ENCODE measurements at regions not wholly inside any gene's neighbourhood (a gene's known extent, or its start where the extent isn't known, plus 50 kb on each side); places are given as distances from the start of the nearest gene placed in this dataset.

- no peak for TF ChIP-seq REST (IDR thresholded peaks at IDR 0.05)
- no peak for TF ChIP-seq JUND (IDR thresholded peaks at IDR 0.05)
Measured at GRCh38 chr2:7127156-7127555, 209.9 kb downstream of the RNF144A start (continued).

DNA sequence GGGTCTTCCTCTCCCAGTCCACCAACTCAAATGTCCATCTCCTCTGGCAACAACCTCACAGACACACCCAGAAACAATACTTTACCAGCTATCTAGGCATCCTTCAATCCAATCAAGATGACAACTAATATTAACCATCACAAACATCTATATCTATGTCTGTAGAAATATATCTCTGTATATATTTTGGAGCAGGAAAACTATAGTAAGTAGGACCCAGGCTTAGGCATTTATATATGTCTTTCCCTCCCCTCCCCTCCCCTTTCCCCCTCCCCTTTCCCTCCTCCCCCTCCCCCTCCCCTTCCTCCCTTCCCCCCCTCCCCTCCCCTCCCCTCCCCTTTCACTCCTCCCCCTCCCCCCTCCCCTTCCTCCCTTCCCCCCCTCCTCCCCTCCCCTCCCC lies 210.5 kb downstream of the RNF144A start:
- no peaks in the 10 kb centered on the region for H3K27me3 ChIP-seq (ENCODE audit: control insufficient read depth in 4 of 4, insufficient read depth in 4 of 4, low read length in 3 of 4)
- H3K9ac ChIP-seq (ENCODE audit: low read depth in 1 of 2, low read length in 2 of 2): no peak overlapping the region
- H3K4me3 ChIP-seq (ENCODE audit: low read depth in 1 of 3, low read length in 3 of 3): no peak overlapping the region
- H3K9me3 ChIP-seq (ENCODE audit: control insufficient read depth in 4 of 4, low read length in 3 of 4): no peaks in the 10 kb centered on the region
- DNase-seq (ENCODE audit: low spot score): no peak
- TF ChIP-seq REST (IDR thresholded peaks at IDR 0.05) (no peak), ZBTB33 (IDR thresholded peaks at IDR 0.05) (no peak), JUND (IDR thresholded peaks at IDR 0.05) (no peak), GABPA (IDR thresholded peaks at IDR 0.05 in 1 of 2, conservative IDR thresholded peaks at IDR 0.05 in 1 of 2) (no peak), ATF3 (IDR thresholded peaks at IDR 0.05) (no peak), RAD21 (IDR thresholded peaks at IDR 0.05) (no peak), HNF4G (IDR thresholded peaks at IDR 0.05) (no peak), HNF4A (conservative IDR thresholded peaks at IDR 0.05) (no peak), YY1 (IDR thresholded peaks at IDR 0.05) (no peak), CTCF (IDR thresholded peaks at IDR 0.05; ENCODE audit: low read depth, low read length, missing input control) (no peak), RXRA (IDR thresholded peaks at IDR 0.05) (no peak), FOXA1 (IDR thresholded peaks at IDR 0.05) (no peak), TAF1 (conservative IDR thresholded peaks at IDR 0.05) (no peak), EGR1 (IDR thresholded peaks at IDR 0.05; ENCODE audit: low read depth in 2 of 2) (no peak), SP1 (IDR thresholded peaks at IDR 0.05) (no peak), FOXA2 (IDR thresholded peaks at IDR 0.05) (no peak), NR2F2 (IDR thresholded peaks at IDR 0.05) (no peak)
- TF ChIP-seq, protein P1, sequence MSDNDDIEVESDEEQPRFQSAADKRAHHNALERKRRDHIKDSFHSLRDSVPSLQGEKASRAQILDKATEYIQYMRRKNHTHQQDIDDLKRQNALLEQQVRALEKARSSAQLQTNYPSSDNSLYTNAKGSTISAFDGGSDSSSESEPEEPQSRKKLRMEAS (IDR thresholded peaks at IDR 0.05): no peak
- H3K4me1 ChIP-seq (ENCODE audit: control insufficient read depth in 4 of 4, insufficient read depth in 4 of 4, low read length in 3 of 4): no peaks in the 10 kb centered on the region
- H3K27ac ChIP-seq (ENCODE audit: low read depth in 1 of 2, low read length in 2 of 2): no peak overlapping the region
- H3K36me3 ChIP-seq (ENCODE audit: control insufficient read depth in 4 of 4, insufficient read depth in 3 of 4, low read depth in 1 of 4, low read length in 3 of 4): no peaks in the 10 kb centered on the region
